ENCODE measurements at regions not wholly inside any gene's neighbourhood (a gene's known extent, or its start where the extent isn't known, plus 50 kb on each side); places are given as distances from the start of the nearest gene placed in this dataset.

- Histone ChIP-seq H4K8ac (ENCODE audit: low read depth in 2 of 2, low read length in 2 of 2) (no peak overlapping the region), H3K14ac (replicated peaks; ENCODE audit: low read depth, low read length) (no peak overlapping the region), H3K4me3 (ENCODE audit: insufficient read depth, low read depth, low read length) (no peak overlapping the region), H3K4ac (ENCODE audit: low read depth, low read length) (no peak overlapping the region), H3K79me1 (ENCODE audit: low read depth in 1 of 2, low read length in 2 of 2) (no peaks in the 10 kb centered on the region), H2AFZ (replicated peaks; ENCODE audit: low read length, poor library complexity) (no peak overlapping the region), H4K91ac (ENCODE audit: insufficient read depth, low read depth, low read length) (no peak overlapping the region), H2AK5ac (ENCODE audit: low read depth, low read length) (no peak overlapping the region), H2BK5ac (ENCODE audit: low read depth, low read length, poor library complexity, severe bottlenecking) (no peak overlapping the region), H3K27me3 (ENCODE audit: control insufficient read depth, insufficient read depth, low read length) (no peaks in the 10 kb centered on the region), H3K9me3 (ENCODE audit: control insufficient read depth, insufficient read depth, low read length) (peaks cover 2% of the 10 kb centered on the region; the same call in 1 of the 2 replicates), H3K18ac (ENCODE audit: low read depth, low read length) (no peak overlapping the region), H2BK20ac (ENCODE audit: low read depth, low read length) (no peak overlapping the region), H2AK9ac (replicated peaks; ENCODE audit: low read depth, low read length, poor library complexity) (no peak overlapping the region), H3K56ac (ENCODE audit: extremely low read depth, insufficient read depth, low read length) (no peak overlapping the region), H3K36me3 (ENCODE audit: control insufficient read depth, insufficient read depth, low read length) (no peaks in the 10 kb centered on the region), H2BK15ac (ENCODE audit: low read depth, low read length) (no peak overlapping the region), H3K23ac (ENCODE audit: low read depth, low read length) (no peak overlapping the region), H2BK120ac (ENCODE audit: low read depth, low read length) (no peak overlapping the region), H4K20me1 (ENCODE audit: insufficient read depth, low read length) (no peaks in the 10 kb centered on the region), H3K27ac (ENCODE audit: insufficient read depth, low read length) (no peak overlapping the region), H3K4me1 (ENCODE audit: control insufficient read depth, insufficient read depth, low read length) (no peaks in the 10 kb centered on the region), H3K4me2 (ENCODE audit: low read depth, low read length) (no peak overlapping the region), H3K9ac (ENCODE audit: low read depth, low read length) (no peak overlapping the region), H4K5ac (ENCODE audit: low read depth, low read length) (no peak overlapping the region), H3K9me1 (ENCODE audit: insufficient read depth, low read length) (no peaks in the 10 kb centered on the region)
- dilution Hi-C loops (cut with HindIII; ENCODE audit: low sequenced_read_pairs, unreplicated experiment) (no loop called here), intact Hi-C loops (cut with micrococcal nuclease) (no loop called here), in situ Hi-C loops (cut with MboI; ENCODE audit: low sequenced_read_pairs) (no loop called here)
- ChIA-PET CTCF (interaction anchor here (0.6 kb wide), 1 partner anchor 47 kb away, joined by 4 read pairs; no protein-coding TSS in a partner anchor), POLR2A (ENCODE audit: unreplicated experiment) (no interaction called here)
- WGBS, 2 experiments (ENCODE audit: extremely low coverage in 2 of 2, insufficient read length in 1 of 2): no CpG with 5 or more reads among the region's 7 CpGs
- DNase-seq (no peak), ATAC-seq (ENCODE audit: low read depth) (no peak)
- BruUV-seq (replicated peaks): no TSS peak
- TF ChIP-seq MXI1 (IDR thresholded peaks at IDR 0.05; ENCODE audit: borderline replicate concordance, low read depth, low read length) (no peak), NFE2L2 (IDR thresholded peaks at IDR 0.05; ENCODE audit: low read depth, low read length) (no peak), RCOR1 (IDR thresholded peaks at IDR 0.05; ENCODE audit: insufficient replicate concordance, low read length) (no peak), MAFK (IDR thresholded peaks at IDR 0.05; ENCODE audit: low read depth, low read length) (no peak), MAZ (IDR thresholded peaks at IDR 0.05; ENCODE audit: borderline replicate concordance, low read depth, low read length) (no peak), CEBPB (IDR thresholded peaks at IDR 0.05; ENCODE audit: low read depth, low read length) (no peak), CHD1 (IDR thresholded peaks at IDR 0.05; ENCODE audit: low read depth, low read length) (no peak), ELK1 (IDR thresholded peaks at IDR 0.05; ENCODE audit: borderline replicate concordance, low read depth, low read length) (no peak), RFX5 (IDR thresholded peaks at IDR 0.05; ENCODE audit: low read depth, low read length) (no peak), FOS (IDR thresholded peaks at IDR 0.05; ENCODE audit: low read depth, low read length) (no peak), POLR2A (IDR thresholded peaks at IDR 0.05; ENCODE audit: low read depth, low read length) (no peak), RAD21 (IDR thresholded peaks at IDR 0.05; ENCODE audit: low read length) (no peak), USF2 (IDR thresholded peaks at IDR 0.05; ENCODE audit: low read depth, low read length) (no peak), BHLHE40 (IDR thresholded peaks at IDR 0.05; ENCODE audit: low read depth, low read length) (no peak)
- TF ChIP-seq, protein P1, sequence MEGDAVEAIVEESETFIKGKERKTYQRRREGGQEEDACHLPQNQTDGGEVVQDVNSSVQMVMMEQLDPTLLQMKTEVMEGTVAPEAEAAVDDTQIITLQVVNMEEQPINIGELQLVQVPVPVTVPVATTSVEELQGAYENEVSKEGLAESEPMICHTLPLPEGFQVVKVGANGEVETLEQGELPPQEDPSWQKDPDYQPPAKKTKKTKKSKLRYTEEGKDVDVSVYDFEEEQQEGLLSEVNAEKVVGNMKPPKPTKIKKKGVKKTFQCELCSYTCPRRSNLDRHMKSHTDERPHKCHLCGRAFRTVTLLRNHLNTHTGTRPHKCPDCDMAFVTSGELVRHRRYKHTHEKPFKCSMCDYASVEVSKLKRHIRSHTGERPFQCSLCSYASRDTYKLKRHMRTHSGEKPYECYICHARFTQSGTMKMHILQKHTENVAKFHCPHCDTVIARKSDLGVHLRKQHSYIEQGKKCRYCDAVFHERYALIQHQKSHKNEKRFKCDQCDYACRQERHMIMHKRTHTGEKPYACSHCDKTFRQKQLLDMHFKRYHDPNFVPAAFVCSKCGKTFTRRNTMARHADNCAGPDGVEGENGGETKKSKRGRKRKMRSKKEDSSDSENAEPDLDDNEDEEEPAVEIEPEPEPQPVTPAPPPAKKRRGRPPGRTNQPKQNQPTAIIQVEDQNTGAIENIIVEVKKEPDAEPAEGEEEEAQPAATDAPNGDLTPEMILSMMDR (conservative IDR thresholded peaks at IDR 0.05; ENCODE audit: low read depth, low read length): no peak
Observed at GRCh38 chr13:104105418-104106355, 1039.5 kb upstream of the SLC10A2 start.

Measured in IMR-90 (cell line).